ENCODE measurements at regions not wholly inside any gene's neighbourhood (a gene's known extent, or its start where the extent isn't known, plus 50 kb on each side); places are given as distances from the start of the nearest gene placed in this dataset.
A peak's percentile ranks its signal among the peaks of the same experiment; 100 is the strongest.

DNA sequence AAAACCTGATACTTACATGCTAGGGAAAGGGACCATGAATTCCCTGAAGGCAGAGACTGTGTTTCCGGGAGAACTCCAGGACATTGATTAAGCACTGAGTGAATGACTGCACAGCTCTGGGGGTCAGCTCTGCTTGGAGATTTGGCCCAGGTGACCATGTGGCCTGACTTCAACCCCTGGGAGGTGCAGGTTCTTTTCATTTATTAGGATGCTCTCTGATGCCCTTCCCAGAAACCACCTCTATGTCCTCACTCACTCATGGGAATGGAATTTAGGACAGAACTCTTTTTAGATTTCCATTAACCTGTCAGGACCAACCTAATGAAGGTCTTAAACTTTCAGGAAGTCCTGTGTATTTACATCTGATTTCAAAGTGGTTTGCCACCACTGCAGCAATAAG, 393.3 kb upstream of the ARGLU1 start:
- no peak for DNase-seq (ENCODE audit: low spot score)

DNA sequence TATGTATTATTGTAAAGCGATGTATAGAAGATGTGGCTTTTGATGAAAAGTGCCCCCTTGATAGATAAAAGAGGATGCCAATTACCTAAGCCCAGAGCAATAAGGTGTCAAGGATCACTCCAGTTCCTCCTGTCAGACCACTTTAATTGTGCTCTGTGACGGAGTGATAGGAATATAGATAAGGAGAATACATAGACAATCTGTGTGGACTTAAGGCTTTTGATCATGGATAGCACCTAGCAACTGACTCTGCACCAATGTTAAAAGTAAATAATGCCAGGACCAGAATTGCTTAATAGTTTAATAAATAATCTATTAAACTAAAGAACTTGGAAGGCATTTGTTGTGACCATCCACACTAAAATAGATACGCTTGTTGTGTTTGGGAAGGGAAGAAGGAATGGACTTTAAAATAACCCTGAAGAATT, 390.7 kb upstream of the ARGLU1 start:
- DNase-seq (ENCODE audit: low spot score) = no peak

DNA sequence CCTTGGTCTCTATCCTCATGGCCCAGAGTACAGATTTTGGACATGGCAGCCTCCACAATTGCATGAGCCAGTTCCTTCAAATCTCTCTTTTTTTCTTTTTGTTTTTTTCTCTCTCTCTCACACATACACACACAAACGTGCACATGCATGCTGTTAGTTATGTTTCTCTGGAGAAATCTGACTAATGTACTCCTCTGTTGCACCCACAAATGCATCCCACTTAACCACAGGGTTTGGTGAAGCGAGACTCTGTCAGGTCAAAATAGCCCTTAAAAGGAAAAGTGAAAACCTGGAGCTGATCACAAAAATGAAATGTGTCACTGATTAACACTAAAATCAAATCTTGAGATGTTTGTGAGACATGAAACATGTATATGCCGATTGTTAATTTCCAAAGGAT, 374.6 kb upstream of the ARGLU1 start:
- DNase-seq (ENCODE audit: low spot score) = no peak

DNA sequence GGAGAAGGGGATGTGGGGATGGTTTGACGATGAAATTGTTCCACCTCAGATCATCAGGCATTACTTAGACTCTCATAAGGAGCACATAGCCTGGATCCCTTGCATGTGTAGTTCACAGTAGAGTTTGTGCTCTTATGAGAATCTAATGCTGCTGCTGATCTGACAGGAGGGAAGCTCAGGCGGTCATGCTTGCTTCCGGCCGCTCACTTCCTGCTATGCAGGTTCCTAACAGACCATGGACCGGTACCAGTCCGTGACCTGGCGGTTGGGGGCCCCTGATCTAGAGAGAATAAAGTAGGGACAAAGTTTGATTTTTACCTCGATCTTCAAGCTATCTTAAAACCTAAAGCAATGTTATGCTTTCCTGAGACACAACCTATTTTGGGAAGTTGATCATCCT, 373.8 kb upstream of the ARGLU1 start:
- no peak for DNase-seq (ENCODE audit: low spot score)

DNA sequence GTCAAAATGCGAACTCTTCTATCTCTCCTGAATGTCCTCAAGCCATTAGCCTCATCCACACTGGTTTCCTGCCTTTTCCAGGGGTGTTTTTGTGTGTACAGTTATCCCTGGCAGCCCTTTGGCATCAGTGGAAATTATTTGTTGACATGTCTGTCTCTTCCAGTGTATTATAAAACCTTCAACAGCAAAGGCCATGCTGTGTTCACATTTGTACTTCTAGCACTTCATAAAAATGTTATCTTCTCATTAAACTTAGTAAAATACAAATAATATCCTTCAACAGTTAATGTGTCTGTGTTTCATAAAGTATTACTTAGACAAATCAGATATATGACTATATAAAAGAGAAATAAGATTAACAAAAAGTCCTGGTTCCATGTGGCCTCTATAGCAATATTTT, 359.5 kb upstream of the ARGLU1 start:
- no peak for DNase-seq (ENCODE audit: low spot score)

DNA sequence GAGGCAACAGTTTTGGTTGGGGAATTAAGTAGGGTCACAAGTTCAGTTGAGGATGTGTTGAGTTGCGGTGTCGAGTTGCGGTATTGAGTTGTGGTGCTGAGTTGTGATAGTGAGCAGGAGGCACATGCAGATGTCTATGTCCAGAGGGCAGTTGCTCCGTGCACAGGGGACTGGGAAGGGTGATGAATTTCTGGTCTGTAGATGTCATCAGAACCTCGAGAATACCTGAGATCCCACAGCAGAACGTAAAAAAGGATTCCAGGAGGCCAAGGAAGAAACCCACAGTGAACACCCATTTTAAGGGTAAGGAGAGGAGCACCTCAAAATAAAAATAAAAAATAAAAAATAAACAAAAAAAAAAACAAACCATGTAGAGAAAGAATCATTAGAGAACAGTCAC, 354.4 kb upstream of the ARGLU1 start:
- DNase-seq (ENCODE audit: low spot score) = no peak

DNA sequence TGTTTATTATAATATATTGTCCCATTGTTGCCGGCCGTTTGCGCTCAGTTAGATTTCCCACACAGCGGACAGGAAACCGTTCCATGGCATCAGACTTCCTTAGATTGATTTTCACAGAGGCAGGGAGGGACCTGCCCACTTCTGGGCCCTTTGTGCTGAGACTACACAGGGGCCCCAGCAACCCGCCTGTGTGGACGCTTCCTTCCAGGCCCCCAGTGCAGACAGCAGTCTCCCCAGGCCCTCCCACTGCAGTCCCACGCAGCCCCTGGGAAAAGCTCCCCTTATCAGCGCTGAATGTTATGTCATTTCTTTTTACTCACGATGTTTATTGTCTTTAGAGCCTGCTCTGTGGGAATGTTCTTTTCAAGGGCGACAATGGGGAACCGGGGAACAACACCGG, 351.7 kb upstream of the ARGLU1 start:
- no peak for DNase-seq (ENCODE audit: low spot score)

DNA sequence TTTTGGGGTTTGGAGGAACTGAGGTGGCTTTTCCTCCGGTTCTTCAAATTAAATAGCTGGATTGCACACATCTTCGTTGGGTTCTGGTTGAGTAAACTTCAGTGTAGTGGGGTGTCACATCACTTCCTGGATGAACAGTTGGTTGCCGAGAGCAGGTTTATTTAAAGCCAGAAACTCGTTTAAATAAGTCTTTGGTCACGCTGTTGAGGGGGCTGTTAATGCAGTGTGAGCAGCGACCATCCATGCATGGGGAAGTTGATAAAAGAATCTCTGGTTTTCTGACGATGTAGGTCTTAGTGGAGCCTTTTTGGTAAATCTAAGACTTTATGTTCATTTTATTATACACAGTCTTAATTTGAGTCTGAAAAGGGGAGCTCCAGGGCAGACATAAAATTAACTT, 351.2 kb upstream of the ARGLU1 start:
- DNase-seq (ENCODE audit: low spot score) = peak; percentile 60

DNA sequence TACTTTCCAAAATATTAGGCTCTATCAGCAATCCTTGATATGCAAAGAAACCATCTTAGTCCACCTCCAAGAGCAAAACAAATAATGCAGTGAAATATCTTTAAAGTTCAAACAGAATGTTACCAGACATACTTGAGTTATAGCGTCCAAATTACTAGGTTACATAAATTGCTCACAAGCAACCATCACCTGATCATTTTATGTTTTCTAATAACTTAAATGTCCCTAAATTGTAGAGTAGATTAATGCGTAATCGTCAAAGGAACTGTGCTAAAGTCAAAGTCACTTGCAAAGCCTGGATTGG, 350.6 kb upstream of the ARGLU1 start:
- DNase-seq (ENCODE audit: low spot score) = no peak

DNA sequence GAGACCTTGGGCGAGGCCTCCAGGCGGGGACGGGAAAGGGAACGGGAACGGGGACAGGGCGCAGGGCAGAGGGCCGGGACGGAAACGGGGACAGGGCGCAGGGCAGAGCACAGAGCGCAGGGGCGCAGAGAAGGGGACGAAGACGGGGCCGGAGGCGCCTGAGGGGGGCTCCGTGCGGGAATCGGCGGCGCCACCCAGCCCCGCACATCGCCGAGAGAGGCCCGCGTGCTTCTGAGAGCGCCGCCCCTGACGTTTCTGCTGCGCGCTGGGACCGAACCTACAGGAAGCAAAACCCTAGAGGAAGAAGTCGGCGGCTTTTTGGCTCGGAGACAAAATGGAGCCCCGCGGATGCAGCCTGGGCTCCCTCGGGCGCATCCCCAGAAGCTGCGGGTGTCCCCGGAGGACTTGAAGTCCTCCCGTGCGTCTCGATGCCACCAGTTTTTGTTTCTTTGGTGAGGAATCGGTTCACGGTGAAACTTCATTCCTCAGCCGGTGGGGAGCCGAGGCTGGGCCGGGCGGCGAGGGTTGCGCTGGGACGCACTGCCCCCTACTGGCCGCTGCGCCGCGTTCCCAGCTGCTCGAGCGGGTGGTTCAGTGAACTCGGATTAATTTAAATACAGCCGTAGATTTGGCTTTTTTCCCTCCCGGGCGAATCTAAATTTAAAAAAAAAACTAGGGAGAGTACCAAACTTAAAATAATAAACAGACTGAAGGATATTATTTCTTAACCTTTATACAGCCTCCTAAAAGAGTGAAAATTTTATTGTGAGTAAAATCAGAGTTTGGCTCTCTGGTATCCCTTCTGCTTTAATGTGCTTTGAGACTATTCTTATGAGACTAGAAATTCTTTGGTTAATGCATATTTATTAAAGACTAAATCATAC, 350.0 kb upstream of the ARGLU1 start:
- peak; percentile 74 for DNase-seq (ENCODE audit: low spot score)

DNA sequence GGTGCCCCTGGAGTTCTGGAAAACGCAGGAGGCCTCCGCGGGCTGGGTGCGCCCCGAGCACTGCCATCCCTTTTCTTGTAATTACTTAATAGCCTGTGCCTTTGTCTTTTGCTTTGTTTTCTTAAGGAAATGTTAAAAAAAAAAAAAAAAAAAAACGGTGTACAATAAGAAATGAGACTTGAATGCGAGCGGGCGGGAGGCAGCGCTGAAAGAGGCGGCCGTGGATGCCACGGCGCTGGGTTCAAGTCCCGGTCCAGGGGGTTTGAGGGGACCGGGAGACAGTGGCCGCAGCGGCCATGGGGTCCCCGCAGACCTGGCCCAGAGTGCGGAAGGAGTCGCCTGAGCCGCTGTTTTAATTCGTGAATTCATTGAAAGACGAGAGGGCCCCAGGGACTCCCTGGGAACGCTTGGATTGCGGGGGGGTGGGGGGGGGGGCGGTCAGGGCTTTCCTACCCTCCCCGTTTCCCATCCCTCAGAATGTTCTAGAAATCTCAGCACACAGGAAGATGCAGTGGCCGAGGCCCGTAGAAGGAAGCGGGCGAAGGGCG, 349.2 kb upstream of the ARGLU1 start:
- DNase-seq (ENCODE audit: low spot score) = no peak

DNA sequence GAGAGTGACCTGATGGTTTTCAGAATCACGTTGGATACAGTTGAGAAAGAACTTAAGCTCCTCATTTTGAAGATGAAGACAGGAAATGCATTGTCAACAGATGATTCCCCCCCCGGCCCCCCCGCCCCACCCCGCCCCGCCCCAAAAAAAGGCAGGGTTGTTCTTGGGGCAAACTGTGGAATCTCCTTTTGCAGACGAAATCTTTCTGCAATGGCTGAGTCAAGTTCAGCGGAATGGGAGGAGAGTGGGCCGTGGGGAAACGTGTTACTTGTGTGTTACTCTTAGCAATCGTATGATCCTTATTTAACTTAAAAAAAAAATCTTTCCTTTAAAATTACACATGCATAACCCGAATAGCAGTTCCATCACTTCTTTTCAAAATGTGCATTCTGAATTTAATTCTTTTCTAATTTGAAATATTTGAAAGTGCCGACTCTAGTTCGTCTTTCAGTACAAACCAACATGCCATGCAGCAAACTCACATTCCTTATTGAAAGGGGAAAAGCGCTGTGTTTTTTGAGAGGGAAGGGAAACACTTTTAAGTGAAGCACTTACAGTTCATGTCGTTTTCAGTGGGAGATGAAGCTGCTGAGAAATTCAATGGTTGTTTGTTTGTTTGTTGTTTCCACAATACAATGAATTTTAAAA, 348.5 kb upstream of the ARGLU1 start:
- DNase-seq (ENCODE audit: low spot score) = no peak

DNA sequence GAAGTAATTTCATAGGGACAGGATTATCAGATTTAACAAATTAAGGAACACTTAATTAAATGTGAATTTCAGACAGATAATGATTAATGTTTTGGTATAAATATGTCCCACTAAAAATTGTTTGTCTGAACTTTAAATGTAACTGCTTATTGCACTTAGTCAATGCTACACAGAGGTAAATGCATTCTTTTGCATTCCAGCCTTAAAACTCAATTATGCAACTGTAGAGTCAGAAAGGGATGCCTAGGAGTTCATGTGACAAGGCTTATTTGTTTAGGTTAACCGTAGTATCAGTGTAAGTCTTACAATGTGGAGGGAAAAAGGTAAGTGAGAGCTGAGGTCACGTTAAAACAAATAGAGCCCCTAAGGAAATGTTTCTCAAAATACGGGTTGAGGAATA, 347.2 kb upstream of the ARGLU1 start:
- no peak for DNase-seq (ENCODE audit: low spot score)

DNA sequence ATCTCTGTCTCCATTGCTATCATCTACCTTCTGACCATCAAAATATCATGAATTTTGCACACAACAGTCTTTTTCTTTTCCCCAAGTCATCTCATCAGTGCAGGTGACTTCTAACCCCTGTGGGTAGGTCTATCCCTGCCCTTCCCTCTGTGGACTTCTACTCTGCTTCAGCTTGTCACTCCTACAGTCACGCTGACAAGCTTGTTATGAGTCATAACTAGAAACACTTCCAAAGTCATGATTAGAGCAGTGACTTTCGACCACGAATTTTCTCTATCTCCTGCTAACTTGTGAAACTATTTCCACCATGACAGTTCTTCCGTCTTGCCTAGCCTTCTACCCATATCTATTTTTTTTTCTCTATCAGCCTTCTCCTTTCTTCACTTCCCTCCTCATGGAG, 343.7 kb upstream of the ARGLU1 start:
- DNase-seq (ENCODE audit: low spot score) = no peak

DNA sequence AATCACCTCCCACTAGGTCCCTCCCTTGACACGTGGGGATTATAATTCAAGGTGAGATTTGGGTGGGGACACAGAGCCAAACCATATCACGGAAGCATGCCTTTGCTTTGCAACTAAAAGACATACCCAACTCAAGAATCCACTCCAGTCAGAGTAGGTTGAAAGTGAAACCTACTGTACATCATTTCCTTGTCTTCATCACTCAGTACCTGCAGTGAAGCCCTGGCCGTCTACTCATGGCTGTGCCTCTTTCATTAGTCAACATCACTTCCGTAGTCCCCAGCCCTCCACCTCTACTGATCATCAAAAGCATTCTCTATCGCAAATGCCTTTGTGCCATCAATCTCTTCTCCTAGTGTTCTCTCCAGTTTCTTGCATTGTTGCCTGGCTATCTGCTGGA, 343.1 kb upstream of the ARGLU1 start:
- no peak for DNase-seq (ENCODE audit: low spot score)

DNA sequence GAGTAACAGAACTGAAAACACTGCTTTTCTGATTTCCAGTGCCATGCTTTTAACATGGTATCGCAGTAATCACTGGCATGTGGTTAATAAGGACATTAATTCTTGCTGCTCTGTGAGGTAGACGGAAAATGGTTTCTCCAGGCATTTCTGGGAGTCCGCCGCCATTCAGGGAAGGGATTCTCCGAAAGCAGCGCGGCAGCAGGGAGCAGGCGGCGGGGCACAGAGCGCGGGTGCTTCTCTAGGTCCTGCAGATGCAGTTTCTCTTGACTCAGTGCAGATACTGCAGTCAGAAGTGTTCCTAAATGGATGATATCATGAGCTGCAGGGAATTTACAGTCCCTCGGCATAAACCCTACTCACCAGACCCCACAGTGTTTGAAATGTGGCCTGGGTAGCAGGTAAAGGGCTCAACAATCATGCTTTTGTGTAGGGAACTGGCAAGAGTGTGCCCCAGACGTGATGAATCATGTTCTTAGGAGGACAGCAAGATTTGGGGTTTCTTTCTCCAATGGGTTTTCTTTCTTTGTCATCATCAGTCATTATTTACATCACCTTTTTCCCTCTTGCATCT, 338.6 kb upstream of the ARGLU1 start:
- DNase-seq (ENCODE audit: low spot score) = no peak

DNA sequence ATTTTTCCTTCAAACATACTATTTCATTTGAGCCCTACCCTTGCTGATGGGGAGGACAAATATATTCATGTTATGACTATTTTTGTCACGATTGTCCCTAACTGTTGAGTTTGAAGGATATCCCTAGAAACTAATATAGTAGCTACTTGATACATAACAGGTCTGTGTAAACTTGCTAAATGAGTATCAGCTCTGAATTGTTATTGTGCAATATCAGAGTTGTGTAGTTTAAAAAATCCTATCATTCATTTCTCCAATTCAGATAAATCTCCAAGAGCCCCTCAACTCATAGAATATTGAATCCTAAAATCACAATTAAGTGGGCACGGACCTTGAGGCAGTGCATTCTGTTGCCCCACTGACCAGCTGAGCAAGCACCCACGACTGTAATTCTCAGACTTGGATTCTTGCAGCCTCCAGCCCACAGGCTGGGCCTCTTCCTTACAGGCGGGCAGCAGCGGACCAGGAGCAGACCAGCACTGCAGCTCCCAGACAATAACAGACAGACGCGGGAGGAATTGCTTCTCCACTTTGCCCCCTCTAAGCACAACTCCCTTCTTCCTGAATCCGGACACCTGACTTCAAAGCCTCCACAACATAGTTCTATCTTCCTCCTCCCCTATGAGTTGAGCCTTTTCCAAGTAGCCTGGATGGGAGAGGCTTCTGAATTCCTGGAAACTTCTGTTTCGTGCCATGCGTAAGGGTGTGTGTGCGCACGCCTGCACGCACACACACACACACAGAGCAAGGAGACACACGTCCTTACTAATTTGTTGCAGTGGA, 337.6 kb upstream of the ARGLU1 start:
- DNase-seq (ENCODE audit: low spot score) = no peak

DNA sequence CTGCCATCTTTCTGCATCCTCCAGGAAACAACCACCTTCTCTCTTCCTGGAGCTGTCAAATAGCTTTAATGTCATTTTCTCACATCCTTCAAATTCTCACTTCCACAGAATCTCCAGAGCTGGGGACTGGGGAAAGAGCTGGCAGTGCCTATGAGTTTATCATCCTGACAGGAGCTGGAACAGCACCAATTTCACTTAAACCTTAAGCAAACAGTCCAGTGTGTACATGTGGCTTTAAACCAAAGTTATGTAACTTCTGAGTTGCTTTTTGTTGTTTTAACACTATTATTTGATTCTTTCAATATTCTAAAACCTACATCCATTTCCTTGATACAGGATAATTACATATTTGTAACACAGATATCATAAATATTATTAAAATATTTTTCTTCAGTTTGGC, 331.5 kb upstream of the ARGLU1 start:
- no peak for DNase-seq (ENCODE audit: low spot score)

DNA sequence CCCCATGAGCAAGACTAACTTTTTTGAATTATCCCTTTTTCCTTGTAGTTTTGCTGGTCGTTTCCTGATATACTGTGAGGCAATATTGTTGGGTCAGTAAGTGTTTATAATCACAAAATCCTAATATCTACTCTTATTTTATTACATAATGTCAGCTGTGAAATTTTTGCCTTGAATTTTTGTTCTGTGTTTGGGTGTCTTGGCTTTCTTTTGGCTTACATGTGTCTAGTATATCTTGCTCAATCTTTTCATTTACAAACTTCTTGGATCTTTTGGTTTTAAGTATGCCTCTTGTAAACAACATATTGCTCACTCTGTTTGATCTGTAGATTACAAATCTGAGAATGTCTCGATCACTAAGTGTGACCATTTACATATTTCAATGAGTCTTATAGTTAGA, 330.3 kb upstream of the ARGLU1 start:
- no peak for DNase-seq (ENCODE audit: low spot score)

DNA sequence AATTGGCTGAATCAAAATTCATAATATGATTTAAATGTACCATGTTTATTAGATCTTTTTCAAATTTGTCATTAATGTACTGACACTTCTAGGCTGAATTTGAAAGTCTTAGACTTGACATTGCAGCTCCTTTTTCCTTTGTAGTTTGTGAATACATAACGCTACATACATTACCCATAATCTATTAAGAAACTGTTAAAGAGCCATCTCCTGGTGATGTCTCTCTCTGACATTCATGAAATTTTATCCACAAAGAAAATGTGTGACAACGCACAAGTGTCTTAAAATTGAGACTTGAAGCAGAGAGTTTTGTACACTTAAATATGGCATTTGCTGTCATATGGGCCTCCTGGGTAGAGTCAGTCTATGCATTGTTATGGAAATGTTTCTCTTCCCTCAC, 320.2 kb upstream of the ARGLU1 start:
- DNase-seq (ENCODE audit: low spot score) = no peak

DNA sequence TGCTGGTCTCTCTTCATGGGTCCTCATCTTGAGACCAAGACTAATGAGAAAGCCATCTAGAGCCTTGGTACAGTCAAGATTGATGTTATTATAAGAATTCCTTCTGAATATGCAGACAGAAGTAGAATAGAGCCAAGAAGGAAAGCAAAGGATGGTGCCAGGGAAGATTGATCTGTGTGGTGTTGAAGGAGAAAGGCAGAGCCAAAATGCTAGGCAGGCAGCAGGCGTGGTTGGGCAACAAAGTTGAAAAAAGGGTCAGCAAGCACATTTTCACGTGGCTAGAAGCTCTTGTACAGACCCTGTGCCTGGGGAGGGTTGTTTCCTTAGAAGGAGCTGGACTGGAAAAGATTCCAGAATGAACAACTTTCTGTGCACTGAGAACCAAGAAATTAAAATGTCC, 319.7 kb upstream of the ARGLU1 start:
- no peak for DNase-seq (ENCODE audit: low spot score)

DNA sequence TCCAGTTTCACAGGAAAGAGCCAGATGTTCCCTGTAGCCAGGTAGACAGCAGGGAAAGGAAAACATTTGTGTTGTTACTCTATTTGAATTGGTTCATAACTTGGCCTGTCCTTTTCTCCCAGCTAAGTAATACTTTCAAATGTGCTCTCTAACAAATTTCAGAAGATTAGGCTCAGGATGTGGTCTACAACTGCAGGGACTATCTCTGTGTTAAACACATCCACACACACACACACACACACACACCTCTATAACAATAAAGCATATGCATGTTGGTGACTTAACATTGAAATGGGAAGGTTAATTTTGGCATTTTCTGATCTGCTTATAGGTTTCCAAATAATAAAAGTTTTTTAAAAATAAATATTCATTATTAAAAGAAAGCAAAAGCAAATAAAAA, 316.0 kb upstream of the ARGLU1 start:
- DNase-seq (ENCODE audit: low spot score) = no peak

DNA sequence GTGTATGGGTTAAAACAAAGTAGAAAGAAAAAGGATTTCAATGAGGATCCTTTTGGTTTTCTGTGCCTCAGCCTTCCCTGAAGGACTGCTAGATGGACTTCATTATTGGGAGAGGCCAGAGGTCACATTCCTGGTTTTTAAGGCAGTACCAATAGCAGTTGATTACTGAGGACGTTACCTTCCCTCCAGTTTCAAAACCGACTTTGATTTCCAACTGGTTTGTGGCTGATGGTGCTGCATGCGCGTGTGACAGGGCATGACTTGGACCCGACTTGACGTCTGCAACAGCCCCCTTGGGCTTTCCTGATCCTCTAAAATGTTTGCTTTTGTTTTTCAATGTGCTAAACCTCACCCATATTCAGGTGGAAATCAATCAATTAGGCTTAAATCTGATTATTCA, 314.3 kb upstream of the ARGLU1 start:
- no peak for DNase-seq (ENCODE audit: low spot score)

Measured in germinal center (tissue), 1 donor.